HepG2 (cell line): ENCODE measurements at regions not wholly inside any gene's neighbourhood (a gene's known extent, or its start where the extent isn't known, plus 50 kb on each side); places are given as distances from the start of the nearest gene placed in this dataset.
A peak's percentile ranks its signal among the peaks of the same experiment; 100 is the strongest.

Experiments used
- ETV5 ChIP-seq: IDR thresholded peaks from 2 replicates; pipeline ENCODE4 v1.6.1; 2018; ENCODE audit warnings: missing biosample characterization, missing genetic modification reagents, inconsistent platforms, borderline replicate concordance
- GLMP ChIP-seq: sonication (generic); formaldehyde crosslinking; IDR thresholded peaks from 2 replicates; pipeline ENCODE4 v1.9.0; 2021; ENCODE audit warnings: missing genetic modification reagents, mild to moderate bottlenecking, borderline replicate concordance
- HMG20A ChIP-seq: IDR thresholded peaks from 2 replicates; pipeline ENCODE4 v1.6.1; 2016; ENCODE audit warnings: borderline replicate concordance
- KLF9 ChIP-seq: IDR thresholded peaks from 2 replicates; pipeline ENCODE4 v1.6.1; 2016; ENCODE audit warnings: low read depth
- NFATC3 ChIP-seq: sonication (generic); formaldehyde crosslinking; IDR thresholded peaks from 2 replicates; pipeline ENCODE4 v1.5.1; 2020; ENCODE audit warnings: mild to moderate bottlenecking, missing genetic modification reagents
- NKX3-1 ChIP-seq: sonication (generic); formaldehyde crosslinking; IDR thresholded peaks from 2 replicates; pipeline ENCODE4 v1.5.0; 2020; ENCODE audit warnings: missing genetic modification reagents
- REST ChIP-seq, 2 experiments: IDR thresholded peaks; 2 replicates each; pipeline ENCODE4 v1.6.1; 2011 to 2012; ENCODE audit warnings: low read length in 2 of 2, borderline replicate concordance in 1 of 2, low read depth in 1 of 2, mild to moderate bottlenecking in 1 of 2, moderate library complexity in 1 of 2
- RFX1 ChIP-seq: fragments of 450-650 bp; IDR thresholded peaks from 2 replicates; pipeline ENCODE4 v1.6.1; 2017
- RXRA ChIP-seq: sonication (generic); formaldehyde crosslinking; IDR thresholded peaks from 2 replicates; pipeline ENCODE4 v1.5.1; 2020; ENCODE audit warnings: missing genetic modification reagents
- SMARCE1 ChIP-seq: fragments of 450-650 bp; IDR thresholded peaks from 2 replicates; pipeline ENCODE4 v1.6.1; 2017; ENCODE audit warnings: borderline replicate concordance
- SRSF9 ChIP-seq: fragments of 200-400 bp; formaldehyde crosslinking; IDR thresholded peaks from 2 replicates; pipeline ENCODE4 v1.6.1; 2018; ENCODE audit warnings: borderline replicate concordance, mild to moderate bottlenecking, low read depth, low read length; ENCODE audit not compliant: insufficient read depth, poor library complexity, severe bottlenecking
- THRA ChIP-seq: sonication (generic); formaldehyde crosslinking; IDR thresholded peaks from 2 replicates; pipeline ENCODE4 v1.4.0; 2020; ENCODE audit warnings: missing genetic modification reagents, borderline replicate concordance
- ZNF382 ChIP-seq: sonication (generic); formaldehyde crosslinking; IDR thresholded peaks from 2 replicates; pipeline ENCODE4 v1.5.0; 2020; ENCODE audit warnings: missing genetic modification reagents, mild to moderate bottlenecking, borderline replicate concordance
- ZNF552 ChIP-seq: sonication (generic); formaldehyde crosslinking; IDR thresholded peaks from 2 replicates; pipeline ENCODE4 v1.9.0; 2022; ENCODE audit warnings: missing genetic modification reagents, mild to moderate bottlenecking, borderline replicate concordance
- ZNF598 ChIP-seq: sonication (generic); formaldehyde crosslinking; IDR thresholded peaks from 2 replicates; pipeline ENCODE4 v1.5.1; 2020; ENCODE audit warnings: mild to moderate bottlenecking, missing genetic modification reagents, borderline replicate concordance
- TF ChIP-seq, protein P1 (sequence below): IDR thresholded peaks from 2 replicates; pipeline ENCODE4 v1.6.1; 2012; ENCODE audit warnings: low read depth, low read length, improper control_type of control experiment
- TF ChIP-seq, protein P2 (sequence below): sonication (generic); formaldehyde crosslinking; IDR thresholded peaks from 2 replicates; pipeline ENCODE4 v1.5.0; 2020; ENCODE audit warnings: mild to moderate bottlenecking, low read depth, missing genetic modification reagents, borderline replicate concordance

DNA sequence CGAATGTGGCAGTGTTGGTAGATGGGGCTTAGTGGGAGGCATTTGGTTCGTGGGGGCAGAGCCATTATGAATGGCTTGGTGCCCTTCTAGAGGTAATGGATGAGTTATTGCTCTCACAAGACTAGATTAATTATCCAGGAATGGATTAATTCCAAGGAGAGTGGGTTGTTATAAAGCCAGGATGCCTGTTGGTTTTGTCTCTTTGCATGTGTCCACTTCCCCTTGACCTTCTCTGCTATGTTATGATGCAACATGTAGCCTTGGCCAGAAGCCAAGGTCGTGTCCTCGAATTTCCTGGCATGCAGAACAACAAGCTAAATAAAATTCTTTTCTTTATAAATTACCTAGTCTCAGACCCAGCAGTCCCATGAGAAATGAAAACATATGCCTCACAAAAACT, 111.2 kb upstream of the PLS3 start (continued):
- TF ChIP-seq, protein P1, sequence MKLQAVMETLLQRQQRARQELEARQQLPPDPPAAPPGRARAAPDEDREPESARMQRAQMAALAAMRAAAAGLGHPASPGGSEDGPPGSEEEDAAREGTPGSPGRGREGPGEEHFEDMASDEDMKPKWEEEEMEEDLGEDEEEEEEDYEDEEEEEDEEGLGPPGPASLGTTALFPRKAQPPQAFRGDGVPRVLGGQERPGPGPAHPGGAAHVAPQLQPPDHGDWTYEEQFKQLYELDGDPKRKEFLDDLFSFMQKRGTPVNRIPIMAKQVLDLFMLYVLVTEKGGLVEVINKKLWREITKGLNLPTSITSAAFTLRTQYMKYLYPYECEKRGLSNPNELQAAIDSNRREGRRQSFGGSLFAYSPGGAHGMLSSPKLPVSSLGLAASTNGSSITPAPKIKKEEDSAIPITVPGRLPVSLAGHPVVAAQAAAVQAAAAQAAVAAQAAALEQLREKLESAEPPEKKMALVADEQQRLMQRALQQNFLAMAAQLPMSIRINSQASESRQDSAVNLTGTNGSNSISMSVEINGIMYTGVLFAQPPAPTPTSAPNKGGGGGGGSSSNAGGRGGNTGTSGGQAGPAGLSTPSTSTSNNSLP, result peak; percentile 51; the same call in 1 of the 2 replicates
- TF ChIP-seq, protein P2, sequence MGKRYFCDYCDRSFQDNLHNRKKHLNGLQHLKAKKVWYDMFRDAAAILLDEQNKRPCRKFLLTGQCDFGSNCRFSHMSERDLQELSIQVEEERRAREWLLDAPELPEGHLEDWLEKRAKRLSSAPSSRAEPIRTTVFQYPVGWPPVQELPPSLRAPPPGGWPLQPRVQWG, result no peak
- TF ChIP-seq RFX1, result no peak
- no peak for TF ChIP-seq NKX3-1 (CRISPR knock-in tag)
- TF ChIP-seq ZNF552 (CRISPR knock-in tag), result no peak
- no peak for TF ChIP-seq SRSF9
- no peak for TF ChIP-seq ZNF598 (CRISPR knock-in tag)
- no peak for TF ChIP-seq ZNF382
- peak; percentile 71; the same call in 1 of the 2 replicates for TF ChIP-seq HMG20A
- peak; percentile 12; the same call in 1 of the 2 replicates for TF ChIP-seq ETV5 (CRISPR knock-in tag)
- no peak for TF ChIP-seq REST (IDR thresholded peaks at IDR 0.05; ENCODE audit: borderline replicate concordance in 1 of 2, low read depth in 1 of 2, low read length in 2 of 2)
- TF ChIP-seq GLMP (CRISPR knock-in tag), result no peak
- no peak for TF ChIP-seq KLF9 (CRISPR knock-in tag)
- TF ChIP-seq RXRA (CRISPR knock-in tag), result peak; percentile 45; the same call in 1 of the 2 replicates
- TF ChIP-seq SMARCE1, result no peak
- peak; percentile 97 for TF ChIP-seq THRA (CRISPR knock-in tag)
- TF ChIP-seq NFATC3 (CRISPR knock-in tag), result no peak
